SJCRH30 (cell line): ENCODE measurements at regions not wholly inside any gene's neighbourhood (a gene's known extent, or its start where the extent isn't known, plus 50 kb on each side); places are given as distances from the start of the nearest gene placed in this dataset.

Experiments used
- DNase-seq, 2 experiments: peaks; one replicate each; pipeline ENCODE4 v3.0.0-alpha.2; 2015 to 2020
- H3K27ac ChIP-seq: fragments of 250-450 bp; sonication (Bioruptor Pico); 2 replicates; pipeline ENCODE4 v1.5.1; 2020; ENCODE audit warnings: mild to moderate bottlenecking, moderate library complexity
- H3K27me3 ChIP-seq: fragments of 250-450 bp; sonication (Bioruptor Pico); 2 replicates; pipeline ENCODE4 v1.5.1; 2020; ENCODE audit warnings: mild to moderate bottlenecking, moderate library complexity
- H3K36me3 ChIP-seq: fragments of 250-450 bp; sonication (Bioruptor Pico); 2 replicates; pipeline ENCODE4 v1.5.1; 2020; ENCODE audit warnings: mild to moderate bottlenecking, moderate library complexity
- H3K4me1 ChIP-seq: fragments of 250-450 bp; sonication (Bioruptor Pico); 2 replicates; pipeline ENCODE4 v1.5.1; 2020; ENCODE audit warnings: mild to moderate bottlenecking, moderate library complexity
- H3K4me3 ChIP-seq: fragments of 250-450 bp; sonication (Bioruptor Pico); 2 replicates; pipeline ENCODE4 v1.5.1; 2020; ENCODE audit warnings: mild to moderate bottlenecking, moderate library complexity
- H3K9me3 ChIP-seq: fragments of 250-450 bp; sonication (Bioruptor Pico); replicated peaks from 2 replicates; pipeline ENCODE4 v1.5.1; 2020; ENCODE audit warnings: mild to moderate bottlenecking, moderate library complexity

DNA sequence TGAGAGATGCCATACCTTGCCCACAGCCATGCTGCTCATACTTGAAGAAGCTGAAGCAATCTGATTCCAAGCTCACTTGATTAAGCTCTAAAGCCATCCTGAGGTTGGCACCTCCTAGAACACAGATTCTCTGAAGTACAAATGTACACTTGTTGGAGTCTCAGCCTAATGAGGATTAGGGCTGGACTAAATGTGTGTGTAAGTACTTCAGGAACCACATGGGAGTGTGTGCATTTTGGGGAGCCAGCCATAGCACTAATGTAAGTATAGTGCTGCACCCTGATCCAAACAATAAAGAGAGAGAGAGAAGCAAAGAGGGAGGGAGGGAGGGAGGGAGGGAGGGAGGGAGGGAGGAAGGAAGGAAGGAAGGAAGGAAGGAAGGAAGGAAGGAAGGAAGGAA is 458.6 kb downstream of the MAFB start:
- no peaks in the 10 kb centered on the region for H3K27me3 ChIP-seq
- DNase-seq: no peak
- no peak overlapping the region for H3K27ac ChIP-seq
- H3K36me3 ChIP-seq: no peaks in the 10 kb centered on the region
- H3K9me3 ChIP-seq: no peaks in the 10 kb centered on the region
- H3K4me3 ChIP-seq: no peak overlapping the region
- H3K4me1 ChIP-seq: no peaks in the 10 kb centered on the region

DNA sequence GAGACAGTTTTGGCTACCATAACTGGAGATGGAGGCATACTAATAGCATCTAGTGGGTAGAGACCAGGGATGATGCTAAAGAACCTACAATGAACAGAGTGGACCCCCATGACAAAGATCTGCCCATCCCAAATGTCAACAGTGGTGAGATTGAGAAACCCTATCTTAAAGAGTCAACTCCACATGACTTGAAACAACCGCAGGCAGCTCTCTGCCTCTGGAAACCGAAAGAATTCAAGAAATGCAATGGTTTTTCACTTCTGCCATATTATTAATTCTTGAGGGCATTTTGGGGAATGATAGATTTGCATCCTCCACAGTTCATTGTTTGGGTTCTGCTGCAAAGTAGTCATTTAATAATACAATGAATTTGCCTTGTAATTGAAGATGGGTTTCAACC is 463.4 kb downstream of the MAFB start:
- Histone ChIP-seq H3K4me3 (no peak overlapping the region), H3K27ac (no peak overlapping the region), H3K36me3 (no peaks in the 10 kb centered on the region), H3K27me3 (no peaks in the 10 kb centered on the region), H3K9me3 (no peaks in the 10 kb centered on the region), H3K4me1 (no peaks in the 10 kb centered on the region)
- DNase-seq: no peak

GRCh38 chr20:40223810-40224209 is 465.2 kb downstream of the MAFB start:
- Histone ChIP-seq H3K27me3 (no peaks in the 10 kb centered on the region; the same call in 1 of the 2 replicates), H3K9me3 (no peaks in the 10 kb centered on the region)

DNA sequence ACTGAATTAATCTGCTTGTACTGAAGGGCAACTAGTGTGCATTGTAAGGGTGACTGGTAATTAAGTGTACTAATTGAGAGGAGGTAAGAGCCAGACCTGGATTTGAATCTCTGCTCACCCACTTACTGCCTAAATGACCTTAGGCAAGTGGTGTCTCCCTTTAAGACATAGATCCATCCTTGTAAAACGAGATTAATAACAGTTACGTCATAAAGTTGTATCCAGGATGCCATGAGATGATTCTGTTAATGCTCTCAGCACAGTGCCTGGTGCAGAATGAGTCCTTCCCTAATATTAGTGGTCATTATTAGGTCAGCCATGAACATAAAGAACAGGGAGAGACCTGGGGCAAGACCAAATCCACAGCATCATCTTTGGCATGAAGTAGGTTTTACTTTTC is 470.1 kb downstream of the MAFB start:
- H3K27ac ChIP-seq: no peak overlapping the region

More at GRCh38 chr20:40223810-40224209, 465.2 kb downstream of the MAFB start:
- no peak overlapping the region for H3K4me3 ChIP-seq
- no peak for DNase-seq
- H3K4me1 ChIP-seq: no peaks in the 10 kb centered on the region
- H3K36me3 ChIP-seq: no peaks in the 10 kb centered on the region
- no peak overlapping the region for H3K27ac ChIP-seq

DNA sequence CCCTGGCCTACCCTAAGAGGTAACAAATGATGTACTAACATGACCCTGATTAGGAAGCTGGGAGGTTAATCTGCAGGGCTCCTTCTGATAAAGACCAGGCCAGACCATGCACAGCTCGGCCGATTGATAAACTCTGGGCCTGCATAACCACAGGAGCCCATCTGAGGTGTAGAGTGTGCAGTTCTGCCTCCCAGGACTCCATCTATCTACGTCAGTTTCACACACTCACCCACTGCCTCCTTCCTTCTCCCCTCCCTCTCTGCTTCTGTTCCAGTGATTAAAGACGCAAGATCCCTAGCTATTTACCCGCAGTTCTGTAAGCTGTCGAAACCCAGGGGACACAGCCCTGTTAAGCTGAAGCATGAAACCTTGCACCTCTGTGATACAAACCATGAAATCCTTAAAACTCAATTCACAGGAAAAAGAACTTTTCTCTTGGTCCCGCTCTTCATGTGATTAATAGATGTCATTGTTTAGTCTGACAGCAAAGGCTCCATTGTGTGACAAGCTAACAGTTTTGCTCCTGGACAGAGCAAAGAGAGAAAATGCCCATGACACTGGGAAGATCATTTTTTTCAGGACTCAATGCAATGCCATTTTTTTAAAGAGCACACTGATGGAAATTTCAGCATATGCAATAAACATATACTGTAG is 470.6 kb downstream of the MAFB start:
- Histone ChIP-seq H3K27me3 (no peaks in the 10 kb centered on the region; the same call in 1 of the 2 replicates), H3K9me3 (no peaks in the 10 kb centered on the region), H3K36me3 (no peaks in the 10 kb centered on the region), H3K27ac (no peak overlapping the region), H3K4me1 (no peaks in the 10 kb centered on the region), H3K4me3 (no peak overlapping the region)
- no peak for DNase-seq

More for the DNA sequence above, 470.1 kb downstream of the MAFB start:
- Histone ChIP-seq H3K36me3 (no peaks in the 10 kb centered on the region), H3K27me3 (no peaks in the 10 kb centered on the region; the same call in 1 of the 2 replicates), H3K9me3 (no peaks in the 10 kb centered on the region), H3K4me3 (no peak overlapping the region), H3K4me1 (no peaks in the 10 kb centered on the region)
- DNase-seq: no peak

- Histone ChIP-seq H3K27ac (no peak overlapping the region), H3K4me3 (no peak overlapping the region), H3K27me3 (no peaks in the 10 kb centered on the region; the same call in 1 of the 2 replicates), H3K36me3 (no peaks in the 10 kb centered on the region), H3K4me1 (no peaks in the 10 kb centered on the region), H3K9me3 (0 out of 2 replicates have a peak, but pooled peaks cover 3% of the 10 kb centered on the region)
- DNase-seq: no peak
These were observed 481.4 kb downstream of the MAFB start for GRCh38 chr20:40207655-40208054.

DNA sequence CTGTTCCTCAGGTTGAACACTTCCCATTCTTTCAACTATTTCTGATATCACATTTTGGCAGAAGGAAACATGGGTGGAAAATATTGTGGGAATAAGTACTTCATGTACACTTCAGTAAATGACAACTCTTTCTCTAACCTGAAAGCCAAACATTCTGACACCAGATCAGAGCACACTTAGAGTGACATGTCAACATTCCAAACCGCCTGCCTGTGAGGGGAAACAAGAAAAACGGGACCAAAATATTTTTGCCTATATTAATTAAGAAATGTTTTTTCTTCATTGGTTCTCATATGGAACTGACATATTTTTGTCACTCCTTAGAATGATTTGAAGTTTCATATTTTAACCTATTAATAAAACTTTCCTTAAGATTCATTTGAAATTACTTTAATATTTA is 483.1 kb downstream of the MAFB start:
- H3K9me3 ChIP-seq: 0 out of 2 replicates have a peak, but pooled peaks cover 3% of the 10 kb centered on the region
- H3K27me3 ChIP-seq: no peaks in the 10 kb centered on the region; the same call in 1 of the 2 replicates
- H3K36me3 ChIP-seq: no peaks in the 10 kb centered on the region
- H3K27ac ChIP-seq: no peak overlapping the region
- H3K4me1 ChIP-seq: no peaks in the 10 kb centered on the region
- no peak overlapping the region for H3K4me3 ChIP-seq
- no peak for DNase-seq

DNA sequence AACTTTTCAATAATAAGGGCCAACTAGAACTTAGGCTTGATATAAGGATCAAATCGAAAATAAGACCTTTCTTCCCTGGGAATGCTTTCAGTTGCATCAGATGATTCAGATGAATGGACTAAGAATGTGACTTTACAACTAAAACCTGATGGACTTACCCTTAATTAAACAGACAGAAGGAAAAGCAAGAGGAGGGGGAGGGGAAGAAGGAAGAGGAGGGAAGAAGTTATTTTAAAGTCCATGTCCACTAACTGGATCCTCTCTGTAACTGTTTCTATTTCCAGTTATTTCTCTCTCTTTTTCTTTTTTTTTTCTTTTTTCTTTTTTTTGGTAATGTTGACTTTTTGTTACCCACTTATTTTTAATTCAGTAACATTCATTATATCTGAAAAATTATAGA is 486.0 kb downstream of the MAFB start:
- H3K4me3 ChIP-seq: no peak overlapping the region
- no peaks in the 10 kb centered on the region for H3K36me3 ChIP-seq
- DNase-seq: no peak
- H3K27me3 ChIP-seq: no peaks in the 10 kb centered on the region; the same call in 1 of the 2 replicates
- H3K27ac ChIP-seq: no peak overlapping the region
- H3K9me3 ChIP-seq: 0 out of 2 replicates have a peak, but pooled peaks cover 3% of the 10 kb centered on the region
- no peaks in the 10 kb centered on the region for H3K4me1 ChIP-seq

DNA sequence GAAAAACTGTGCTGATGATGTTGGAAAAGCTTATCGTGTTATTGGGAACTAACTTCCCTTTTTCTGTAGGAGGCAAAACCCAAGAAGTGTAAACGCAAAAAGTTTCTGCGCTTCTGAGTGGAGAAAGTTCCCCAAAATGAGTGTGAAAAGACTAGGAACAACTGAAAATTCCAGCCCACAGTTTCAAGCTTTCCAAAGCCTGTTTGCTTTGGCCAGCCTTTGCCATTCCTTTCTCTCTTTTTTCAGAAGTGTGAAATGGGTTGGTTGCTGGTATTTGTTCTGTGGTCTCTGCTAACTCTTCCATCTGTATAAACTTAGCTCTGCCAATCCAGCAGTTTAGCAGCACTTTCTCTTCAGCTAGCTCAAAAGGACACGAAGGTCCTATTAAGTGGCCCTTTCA is 491.3 kb downstream of the MAFB start:
- Histone ChIP-seq H3K4me1 (no peaks in the 10 kb centered on the region; the same call in 1 of the 2 replicates), H3K4me3 (no peak overlapping the region), H3K27ac (no peak overlapping the region), H3K27me3 (peaks cover 8% of the 10 kb centered on the region), H3K36me3 (no peaks in the 10 kb centered on the region), H3K9me3 (no peaks in the 10 kb centered on the region)
- DNase-seq: no peak

DNA sequence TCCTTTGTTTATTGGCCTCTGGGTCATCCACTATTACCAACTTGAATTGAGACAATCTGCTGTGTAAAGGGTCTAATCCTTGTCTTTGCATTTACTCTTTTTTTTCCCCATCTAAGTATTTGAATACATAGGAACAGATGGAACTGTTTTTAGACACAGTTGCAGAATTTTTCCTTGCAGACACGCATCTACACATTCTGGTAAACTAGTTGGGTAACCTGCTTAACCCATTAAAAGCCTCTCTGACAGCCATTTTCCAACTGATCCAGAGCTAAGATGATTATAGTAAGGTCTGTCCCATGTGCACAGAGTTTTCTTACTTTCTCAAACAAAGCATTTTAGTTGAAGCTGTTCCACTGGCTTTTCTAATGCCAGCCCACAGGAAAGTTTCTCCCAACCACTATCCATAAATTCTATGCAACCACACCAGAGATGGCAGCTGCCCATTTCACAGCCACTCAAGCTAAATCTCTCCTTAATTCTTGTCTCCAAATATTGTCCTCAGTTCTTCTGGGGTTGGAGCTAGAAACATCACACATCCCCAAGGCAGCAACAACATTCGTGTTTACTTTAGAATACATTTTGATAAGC is 492.1 kb downstream of the MAFB start:
- no peak for DNase-seq
- Histone ChIP-seq H3K4me3 (no peak overlapping the region), H3K4me1 (no peaks in the 10 kb centered on the region; the same call in 1 of the 2 replicates), H3K36me3 (no peaks in the 10 kb centered on the region), H3K27me3 (peaks cover 8% of the 10 kb centered on the region), H3K27ac (no peak overlapping the region), H3K9me3 (no peaks in the 10 kb centered on the region)

GRCh38 chr20:40195742-40196141 is 493.3 kb downstream of the MAFB start:
- no peaks in the 10 kb centered on the region; the same call in 1 of the 2 replicates for H3K4me1 ChIP-seq
- H3K27ac ChIP-seq: no peak overlapping the region
- DNase-seq: no peak
- no peak overlapping the region for H3K4me3 ChIP-seq
- peaks cover 8% of the 10 kb centered on the region for H3K27me3 ChIP-seq
- H3K36me3 ChIP-seq: no peaks in the 10 kb centered on the region
- no peaks in the 10 kb centered on the region for H3K9me3 ChIP-seq

DNA sequence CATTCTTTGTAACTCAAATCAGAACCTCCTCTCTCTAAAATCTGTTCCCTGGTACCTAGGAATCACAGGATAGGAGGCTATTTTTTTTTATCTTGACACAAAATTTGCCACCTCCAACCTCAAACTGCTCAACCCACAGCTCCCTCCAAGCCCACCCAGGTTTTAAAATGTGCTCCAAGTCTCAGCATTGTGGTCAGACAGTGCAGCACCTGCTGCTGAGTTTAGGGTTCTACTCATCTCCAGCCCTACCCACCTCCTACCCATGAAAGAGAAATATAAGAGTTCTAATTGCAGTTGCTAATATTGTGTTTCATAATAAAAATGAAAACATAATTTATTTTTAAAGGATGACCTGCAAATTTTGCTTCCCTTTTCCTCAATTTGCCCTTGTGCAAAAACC is 496.5 kb downstream of the MAFB start:
- H3K27ac ChIP-seq: no peak overlapping the region
- peaks cover 8% of the 10 kb centered on the region for H3K27me3 ChIP-seq
- DNase-seq: no peak
- H3K4me3 ChIP-seq: no peak overlapping the region
- no peaks in the 10 kb centered on the region; the same call in 1 of the 2 replicates for H3K4me1 ChIP-seq
- H3K36me3 ChIP-seq: no peaks in the 10 kb centered on the region
- no peaks in the 10 kb centered on the region for H3K9me3 ChIP-seq

GRCh38 chr20:40192081-40192480 is 497.0 kb downstream of the MAFB start:
- DNase-seq: no peak
- H3K36me3 ChIP-seq: no peaks in the 10 kb centered on the region
- H3K27ac ChIP-seq: no peak overlapping the region
- peaks cover 8% of the 10 kb centered on the region for H3K27me3 ChIP-seq
- H3K4me1 ChIP-seq: no peaks in the 10 kb centered on the region; the same call in 1 of the 2 replicates
- H3K4me3 ChIP-seq: no peak overlapping the region
- H3K9me3 ChIP-seq: no peaks in the 10 kb centered on the region

GRCh38 chr20:40191573-40191972 is 497.5 kb downstream of the MAFB start:
- no peaks in the 10 kb centered on the region for H3K4me1 ChIP-seq
- peaks cover 4% of the 10 kb centered on the region for H3K27me3 ChIP-seq
- H3K4me3 ChIP-seq: no peak overlapping the region
- H3K9me3 ChIP-seq: no peaks in the 10 kb centered on the region
- DNase-seq: no peak
- H3K27ac ChIP-seq: no peak overlapping the region
- no peaks in the 10 kb centered on the region for H3K36me3 ChIP-seq

DNA sequence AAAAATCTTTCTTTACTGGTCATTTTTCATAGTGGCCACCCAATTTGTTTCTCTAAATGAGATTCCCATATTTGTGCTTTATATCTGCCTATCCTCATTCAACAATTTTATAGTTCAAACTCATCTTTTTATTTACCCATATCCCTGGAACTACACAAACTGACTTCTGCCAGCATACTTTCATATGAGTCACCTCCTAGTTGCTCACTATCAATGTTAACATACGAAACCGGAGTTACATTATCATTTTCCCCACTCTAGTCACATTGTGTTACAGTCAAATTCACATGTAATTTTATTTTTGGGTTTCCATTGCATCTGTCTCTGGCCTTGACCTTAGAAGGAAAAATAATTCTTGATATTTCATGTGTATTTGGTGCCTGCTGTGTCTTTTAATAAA is 499.4 kb downstream of the MAFB start:
- Histone ChIP-seq H3K27me3 (no peaks in the 10 kb centered on the region), H3K27ac (no peak overlapping the region), H3K4me3 (no peak overlapping the region), H3K4me1 (no peaks in the 10 kb centered on the region), H3K9me3 (no peaks in the 10 kb centered on the region), H3K36me3 (no peaks in the 10 kb centered on the region)
- DNase-seq: no peak

- Histone ChIP-seq H3K9me3 (no peaks in the 10 kb centered on the region), H3K27me3 (no peaks in the 10 kb centered on the region), H3K36me3 (no peaks in the 10 kb centered on the region), H3K27ac (no peak overlapping the region), H3K4me3 (no peak overlapping the region), H3K4me1 (no peaks in the 10 kb centered on the region)
- no peak for DNase-seq
These were observed 500.7 kb downstream of the MAFB start for GRCh38 chr20:40188319-40188718.
